Osteocyte (in vitro differentiated cells): ENCODE measurements at regions not wholly inside any gene's neighbourhood (a gene's known extent, or its start where the extent isn't known, plus 50 kb on each side); places are given as distances from the start of the nearest gene placed in this dataset.
"Not testable (repeated sequence)": the region's sequence is repeated elsewhere in the genome, so short reads cannot be mapped to it uniquely, and the experiment has no call there.

ENCODE experiments used
- DNase-seq: peaks from one replicate; pipeline ENCODE4 v3.0.0; 2021; ENCODE audit warnings: mixed read lengths; ENCODE audit not compliant: unreplicated experiment; ENCODE audit errors: extremely low spot score
- H3K27ac Mint-ChIP-seq: one replicate; pipeline ENCODE4 v1.8.0; 2021; ENCODE audit warnings: mild to moderate bottlenecking, mixed read lengths; ENCODE audit not compliant: unreplicated experiment
- H3K27me3 Mint-ChIP-seq: one replicate; pipeline ENCODE4 v1.8.0; 2021; ENCODE audit warnings: mixed read lengths; ENCODE audit not compliant: unreplicated experiment
- H3K36me3 Mint-ChIP-seq: one replicate; pipeline ENCODE4 v1.8.0; 2021; ENCODE audit warnings: mixed read lengths; ENCODE audit not compliant: unreplicated experiment
- H3K4me1 Mint-ChIP-seq: one replicate; pipeline ENCODE4 v1.8.0; 2021; ENCODE audit warnings: mixed read lengths; ENCODE audit not compliant: unreplicated experiment
- H3K4me3 Mint-ChIP-seq: one replicate; pipeline ENCODE4 v1.8.0; 2021; ENCODE audit warnings: mild to moderate bottlenecking, moderate library complexity, mixed read lengths; ENCODE audit not compliant: unreplicated experiment
- H3K9me3 Mint-ChIP-seq: one replicate; pipeline ENCODE4 v1.8.0; 2021; ENCODE audit warnings: mixed read lengths; ENCODE audit not compliant: unreplicated experiment
- CTCF ChIP-seq: fragments of 200-600 bp; sonication (generic); IDR thresholded peaks from 2 replicates; pipeline ENCODE4 v1.5.0; 2021; ENCODE audit warnings: antibody characterized with exemption, mild to moderate bottlenecking, moderate library complexity

GRCh38 chr1:14270821-14271220 is 327.7 kb upstream of the KAZN start:
- Mint-ChIP-seq H3K27ac (no peak overlapping the region), H3K4me1 (no peaks in the 10 kb centered on the region), H3K27me3 (no peaks in the 10 kb centered on the region), H3K9me3 (peaks cover 17% of the 10 kb centered on the region), H3K4me3 (no peak overlapping the region), H3K36me3 (no peaks in the 10 kb centered on the region)
- DNase-seq: no peak
- no peak for TF ChIP-seq CTCF

- DNase-seq: no peak
- Mint-ChIP-seq H3K36me3 (no peaks in the 10 kb centered on the region), H3K4me3 (no peak overlapping the region), H3K27me3 (no peaks in the 10 kb centered on the region), H3K4me1 (no peaks in the 10 kb centered on the region), H3K9me3 (peaks cover 17% of the 10 kb centered on the region), H3K27ac (no peak overlapping the region)
- no peak for TF ChIP-seq CTCF
These were observed 324.7 kb upstream of the KAZN start for GRCh38 chr1:14273811-14274210.

- not testable (repeated sequence) for DNase-seq, H3K27me3 Mint-ChIP-seq, H3K4me3 Mint-ChIP-seq, H3K9me3 Mint-ChIP-seq, H3K27ac Mint-ChIP-seq, H3K4me1 Mint-ChIP-seq, H3K36me3 Mint-ChIP-seq
These were observed 318.6 kb upstream of the KAZN start for GRCh38 chr1:14279891-14280290.

GRCh38 chr1:14280909-14281308 is 317.6 kb upstream of the KAZN start:
- Mint-ChIP-seq H3K4me3 (no peak overlapping the region), H3K36me3 (no peaks in the 10 kb centered on the region), H3K9me3 (peaks cover 4% of the 10 kb centered on the region), H3K27me3 (no peaks in the 10 kb centered on the region), H3K27ac (no peak overlapping the region), H3K4me1 (no peaks in the 10 kb centered on the region)
- DNase-seq: no peak
- no peak for TF ChIP-seq CTCF

GRCh38 chr1:14281412-14281811 is 317.1 kb upstream of the KAZN start:
- H3K27ac Mint-ChIP-seq: no peak overlapping the region
- H3K4me1 Mint-ChIP-seq: no peaks in the 10 kb centered on the region
- H3K4me3 Mint-ChIP-seq: no peak overlapping the region
- H3K36me3 Mint-ChIP-seq: no peaks in the 10 kb centered on the region
- TF ChIP-seq CTCF: no peak
- no peak for DNase-seq
- H3K9me3 Mint-ChIP-seq: peaks cover 9% of the 10 kb centered on the region
- H3K27me3 Mint-ChIP-seq: no peaks in the 10 kb centered on the region

GRCh38 chr1:14282707-14283106 is 315.8 kb upstream of the KAZN start:
- no peak for TF ChIP-seq CTCF
- Mint-ChIP-seq H3K4me1 (no peaks in the 10 kb centered on the region), H3K27ac (no peak overlapping the region), H3K4me3 (no peak overlapping the region), H3K27me3 (no peaks in the 10 kb centered on the region), H3K9me3 (peaks cover 15% of the 10 kb centered on the region), H3K36me3 (no peaks in the 10 kb centered on the region)
- DNase-seq: no peak
